BLaER1 treated with 17β-estradiol and CSF1 and Interleukin-3, amounts not matched to agents 10 nM and 100 nM (cell line): ENCODE measurements at regions not wholly inside any gene's neighbourhood (a gene's known extent, or its start where the extent isn't known, plus 50 kb on each side); places are given as distances from the start of the nearest gene placed in this dataset.

ENCODE experiments used
- H3K27ac ChIP-seq, 11 experiments: shearing (Covaris generic); formaldehyde crosslinking; 2 replicates each; pipeline ENCODE4 v1.8.1; 2022
- H3K27me3 ChIP-seq, 11 experiments: shearing (Covaris generic); formaldehyde crosslinking; 2 replicates each; pipeline ENCODE4 v1.8.1; 2022
- H3K36me3 ChIP-seq, 11 experiments: shearing (Covaris generic); formaldehyde crosslinking; 2 replicates each; pipeline ENCODE4 v1.8.1; 2022
- H3K4me1 ChIP-seq, 10 experiments: shearing (Covaris generic); formaldehyde crosslinking; 2 replicates each; pipeline ENCODE4 v1.8.1; 2022
- H3K4me2 ChIP-seq, 11 experiments: shearing (Covaris generic); formaldehyde crosslinking; 2 replicates each; pipeline ENCODE4 v1.8.1; 2022
- H3K4me3 ChIP-seq, 10 experiments: shearing (Covaris generic); formaldehyde crosslinking; 2 replicates each; pipeline ENCODE4 v1.8.1; 2022
- H3K9ac ChIP-seq, 11 experiments: shearing (Covaris generic); formaldehyde crosslinking; 2 replicates each; pipeline ENCODE4 v1.8.1; 2022
- H3K9me3 ChIP-seq, 11 experiments: shearing (Covaris generic); formaldehyde crosslinking; replicated peaks in 1 of 11; 2 replicates each; pipeline ENCODE4 v1.8.1; 2022
- H4K20me1 ChIP-seq, 11 experiments: shearing (Covaris generic); formaldehyde crosslinking; 2 replicates each; pipeline ENCODE4 v1.8.1; 2022
- Cebpa-rat ChIP-seq, 11 experiments: shearing (Covaris generic); IDR thresholded peaks; 2 replicates each; pipeline ENCODE4 v1.8.1; 2022

GRCh38 chr1:168476588-168477385 lies 67.0 kb downstream of the XCL2 start:
- Histone ChIP-seq H3K4me2 (no peak overlapping the region), H3K4me3 (no peak overlapping the region), H3K9me3 (peaks cover 10 to 18% (median 14%) of the 10 kb centered on the region in 11 experiments), H4K20me1 (no peaks in the 10 kb centered on the region), H3K4me1 (no peaks in the 10 kb centered on the region), H3K27me3 (no peaks in the 10 kb centered on the region), H3K27ac (no peak overlapping the region), H3K36me3 (no peaks in the 10 kb centered on the region), H3K9ac (no peak overlapping the region)
- no peak for TF ChIP-seq Cebpa-rat (IDR thresholded peaks at IDR 0.05)

- Histone ChIP-seq H3K36me3 (no peaks in the 10 kb centered on the region), H3K4me2 (no peak overlapping the region), H3K4me1 (peaks cover 0 to 6% (median 0%) of the 10 kb centered on the region in 10 experiments; a peak in 4 of 20 replicates), H3K27ac (no peak overlapping the region), H3K9ac (no peak overlapping the region), H3K27me3 (no peaks in the 10 kb centered on the region), H4K20me1 (no peaks in the 10 kb centered on the region), H3K4me3 (no peak overlapping the region), H3K9me3 (peaks cover 10 to 18% (median 14%) of the 10 kb centered on the region in 11 experiments)
- no peak for TF ChIP-seq Cebpa-rat (IDR thresholded peaks at IDR 0.05)
These were observed 69.5 kb downstream of the XCL2 start for GRCh38 chr1:168474322-168474721.

GRCh38 chr1:168473126-168473525 lies 70.7 kb downstream of the XCL2 start:
- no peaks in the 10 kb centered on the region for H4K20me1 ChIP-seq
- no peaks in the 10 kb centered on the region for H3K36me3 ChIP-seq
- H3K4me1 ChIP-seq, result peaks cover 2 to 13% (median 3%) of the 10 kb centered on the region in 10 experiments; a peak in 16 of 20 replicates
- peaks cover 10 to 18% (median 14%) of the 10 kb centered on the region in 11 experiments for H3K9me3 ChIP-seq
- no peak overlapping the region for H3K27ac ChIP-seq
- no peak overlapping the region for H3K4me3 ChIP-seq
- no peaks in the 10 kb centered on the region for H3K27me3 ChIP-seq
- no peak for TF ChIP-seq Cebpa-rat (IDR thresholded peaks at IDR 0.05)
- H3K4me2 ChIP-seq, result no peak overlapping the region
- H3K9ac ChIP-seq, result no peak overlapping the region

GRCh38 chr1:168472223-168472622 lies 71.6 kb downstream of the XCL2 start:
- no peak for TF ChIP-seq Cebpa-rat (IDR thresholded peaks at IDR 0.05)
- Histone ChIP-seq H3K36me3 (no peaks in the 10 kb centered on the region), H3K27ac (no peak overlapping the region), H4K20me1 (no peaks in the 10 kb centered on the region), H3K9me3 (peaks cover 10 to 18% (median 14%) of the 10 kb centered on the region in 11 experiments), H3K4me3 (no peak overlapping the region), H3K9ac (no peak overlapping the region), H3K4me1 (peaks cover 11 to 22% (median 12%) of the 10 kb centered on the region in 10 experiments), H3K4me2 (no peak overlapping the region), H3K27me3 (no peaks in the 10 kb centered on the region)

- Histone ChIP-seq H3K4me1 (peaks cover 22 to 34% (median 25%) of the 10 kb centered on the region in 10 experiments), H3K27me3 (no peaks in the 10 kb centered on the region), H3K36me3 (no peaks in the 10 kb centered on the region), H3K4me3 (no peak overlapping the region), H3K27ac (no peak overlapping the region), H3K4me2 (no peak overlapping the region), H3K9me3 (peaks cover 10 to 18% (median 14%) of the 10 kb centered on the region in 11 experiments), H4K20me1 (no peaks in the 10 kb centered on the region), H3K9ac (no peak overlapping the region)
- no peak for TF ChIP-seq Cebpa-rat (IDR thresholded peaks at IDR 0.05)
These were observed 72.8 kb downstream of the XCL2 start for GRCh38 chr1:168470901-168471431.

- TF ChIP-seq Cebpa-rat (IDR thresholded peaks at IDR 0.05), result no peak
- H3K4me1 ChIP-seq, result peaks cover 24 to 37% (median 28%) of the 10 kb centered on the region in 10 experiments
- peak overlapping the region in 2 of 11 experiments; percentile 9 to 17; a peak in 1 of 22 replicates for H3K4me2 ChIP-seq
These were observed 74.1 kb downstream of the XCL2 start for GRCh38 chr1:168469690-168470089.

GRCh38 chr1:168468822-168469221 lies 75.0 kb downstream of the XCL2 start:
- Histone ChIP-seq H3K9me3 (peaks cover 0 to 2% (median 1%) of the 10 kb centered on the region in 11 experiments; a peak in 11 of 22 replicates), H3K4me2 (peak overlapping the region in 1 of 11 experiments; percentile 59; a peak in 1 of 22 replicates), H3K9ac (no peak overlapping the region), H3K4me1 (peaks cover 24 to 37% (median 28%) of the 10 kb centered on the region in 10 experiments), H3K27me3 (no peaks in the 10 kb centered on the region), H3K36me3 (no peaks in the 10 kb centered on the region), H4K20me1 (no peaks in the 10 kb centered on the region), H3K4me3 (no peak overlapping the region), H3K27ac (no peak overlapping the region)
- TF ChIP-seq Cebpa-rat (IDR thresholded peaks at IDR 0.05), result no peak

More at GRCh38 chr1:168469690-168470089, 74.1 kb downstream of the XCL2 start:
- no peaks in the 10 kb centered on the region for H4K20me1 ChIP-seq
- no peak overlapping the region for H3K27ac ChIP-seq
- peaks cover 8 to 11% (median 10%) of the 10 kb centered on the region in 11 experiments; a peak in 21 of 22 replicates for H3K9me3 ChIP-seq
- H3K4me3 ChIP-seq, result no peak overlapping the region
- H3K27me3 ChIP-seq, result no peaks in the 10 kb centered on the region
- no peaks in the 10 kb centered on the region for H3K36me3 ChIP-seq
- no peak overlapping the region for H3K9ac ChIP-seq

- no peak for TF ChIP-seq Cebpa-rat (IDR thresholded peaks at IDR 0.05)
- Histone ChIP-seq H4K20me1 (no peaks in the 10 kb centered on the region), H3K27me3 (no peaks in the 10 kb centered on the region), H3K4me3 (no peak overlapping the region), H3K9ac (no peak overlapping the region), H3K4me2 (peak overlapping the region; percentile 59 to 73 (median 63)), H3K9me3 (0 out of 22 replicates have a peak, but pooled peaks cover 0 to under 1% (median 0%) of the 10 kb centered on the region in 11 experiments), H3K27ac (no peak overlapping the region), H3K36me3 (no peaks in the 10 kb centered on the region), H3K4me1 (peaks cover 24 to 37% (median 28%) of the 10 kb centered on the region in 10 experiments)
These were observed 75.6 kb downstream of the XCL2 start for GRCh38 chr1:168468042-168468809.

- H3K4me1 ChIP-seq, result peaks cover 24 to 37% (median 28%) of the 10 kb centered on the region in 10 experiments
- no peak overlapping the region for H3K27ac ChIP-seq
- H3K36me3 ChIP-seq, result no peaks in the 10 kb centered on the region
- peak overlapping the region; percentile 59 to 73 (median 63) for H3K4me2 ChIP-seq
- peaks cover 0 to 8% (median 5%) of the 10 kb centered on the region in 11 experiments; a peak in 15 of 22 replicates for H3K9me3 ChIP-seq
- H3K27me3 ChIP-seq, result no peaks in the 10 kb centered on the region
- no peak for TF ChIP-seq Cebpa-rat (IDR thresholded peaks at IDR 0.05)
- no peak overlapping the region for H3K4me3 ChIP-seq
- no peak overlapping the region for H3K9ac ChIP-seq
- H4K20me1 ChIP-seq, result no peaks in the 10 kb centered on the region
These were observed 76.3 kb downstream of the XCL2 start for GRCh38 chr1:168467452-168467851.
